B cell (primary cell): ENCODE measurements at regions not wholly inside any gene's neighbourhood (a gene's known extent, or its start where the extent isn't known, plus 50 kb on each side); places are given as distances from the start of the nearest gene placed in this dataset.

Source experiments
- ATAC-seq: fragments of 200-7000 bp; cut with Tn5 transposase; one replicate; pipeline ENCODE4 v1.10.0; 2021; ENCODE audit warnings: low read depth, mild to moderate bottlenecking, moderate number of reproducible peaks, moderate library complexity
- CTCF ChIA-PET: fragments of 350-600 bp; sonication (Branson Sonifier 250); formaldehyde crosslinking; loops from one replicate; lab custom pipeline; 2021; ENCODE audit warnings: antibody characterized with exemption, inconsistent platforms; lab: Charles Lee
- POLR2A ChIA-PET: fragments of 350-600 bp; sonication (Branson Sonifier 250); formaldehyde crosslinking; loops from one replicate; lab custom pipeline; 2021; ENCODE audit warnings: antibody characterized with exemption; lab: Charles Lee
- DNase-seq: peaks from one replicate; pipeline ENCODE4 v3.0.0; 2013
- H2AFZ ChIP-seq: 2 replicates; pipeline ENCODE4 v1.6.1; 2012; ENCODE audit warnings: mild to moderate bottlenecking, low read depth, low read length; ENCODE audit not compliant: insufficient read depth, poor library complexity, severe bottlenecking
- H3K27ac ChIP-seq, 2 donors: 1 replicate in 1 of 2; 2 replicates in 1 of 2; pipeline ENCODE4 v1.5.1; 2012 to 2013; ENCODE audit warnings: low read length in 2 of 2, mild to moderate bottlenecking in 2 of 2, moderate library complexity in 1 of 2
- H3K27me3 ChIP-seq, 4 experiments: fragments of 200-600 bp in 1 of 4; sonication (generic) in 1 of 4; replicated peaks in 1 of 4; 1 replicate in 2 of 4; 2 replicates in 2 of 4; pipeline versions ENCODE4 v1.6.1 to v1.7.0; 2013 to 2016; ENCODE audit warnings: low read length in 3 of 4, mild to moderate bottlenecking in 2 of 4, mixed read lengths in 1 of 4, moderate library complexity in 1 of 4; ENCODE audit not compliant: insufficient read depth in 4 of 4, control insufficient read depth in 3 of 4; ENCODE audit errors: control extremely low read depth in 1 of 4
- H3K36me3 ChIP-seq, 2 experiments: replicated peaks in 1 of 2; 1 replicate in 1 of 2; 2 replicates in 1 of 2; pipeline versions ENCODE4 v1.6.1 to v1.7.1; 2013; ENCODE audit warnings: low read length in 1 of 2; ENCODE audit not compliant: insufficient read depth in 2 of 2, control insufficient read depth in 1 of 2; ENCODE audit errors: control extremely low read depth in 1 of 2, extremely low read depth in 1 of 2
- H3K4me1 ChIP-seq, 2 donors: fragments of 200-600 bp in 1 of 2; sonication (generic) in 1 of 2; 1 replicate in 1 of 2; 2 replicates in 1 of 2; pipeline versions ENCODE4 v1.5.1 to v1.6.1; 2013 to 2017; ENCODE audit warnings: low read length in 2 of 2; ENCODE audit not compliant: control insufficient read depth in 2 of 2, insufficient read depth in 2 of 2
- H3K4me2 ChIP-seq: replicated peaks from 2 replicates; pipeline ENCODE3; 2012; ENCODE audit warnings: mild to moderate bottlenecking, low read depth, low read length; ENCODE audit not compliant: poor library complexity, severe bottlenecking
- H3K4me3 ChIP-seq, 5 experiments: fragments of 200-600 bp in 1 of 5; sonication (generic) in 1 of 5; 1 replicate in 3 of 5; 2 replicates in 2 of 5; pipeline versions ENCODE4 v1.5.1 to v1.7.0; 2011 to 2016; ENCODE audit warnings: low read length in 4 of 5, mild to moderate bottlenecking in 4 of 5, low read depth in 2 of 5, control low read depth in 1 of 5, moderate library complexity in 1 of 5; ENCODE audit not compliant: insufficient read depth in 1 of 5; ENCODE audit errors: control extremely low read depth in 1 of 5, extremely low read depth in 1 of 5
- H3K79me2 ChIP-seq: fragments of 200-600 bp; sonication (generic); one replicate; pipeline ENCODE4 v1.6.0; 2016; ENCODE audit warnings: low read length; ENCODE audit not compliant: control insufficient read depth, insufficient read depth
- H3K9ac ChIP-seq: fragments of 200-600 bp; sonication (generic); 2 replicates; pipeline ENCODE4 v1.6.1; 2017; ENCODE audit warnings: mild to moderate bottlenecking, low read length, moderate library complexity
- H3K9me3 ChIP-seq, 3 donors: one replicate each; pipeline versions ENCODE4 v1.6.1 to v1.7.1; 2013; ENCODE audit warnings: low read length in 2 of 3; ENCODE audit not compliant: control insufficient read depth in 2 of 3, insufficient read depth in 1 of 3; ENCODE audit errors: control extremely low read depth in 1 of 3
- H4K20me1 ChIP-seq: 2 replicates; pipeline ENCODE4 v1.6.0; 2012; ENCODE audit warnings: mild to moderate bottlenecking, low read length; ENCODE audit not compliant: insufficient read depth, control insufficient read depth, poor library complexity, severe bottlenecking
- H3K27ac Mint-ChIP-seq: one replicate; pipeline ENCODE4 v1.8.0; 2021; ENCODE audit warnings: mixed read lengths
- H3K27me3 Mint-ChIP-seq: one replicate; pipeline ENCODE4 v1.8.0; 2021; ENCODE audit warnings: mixed read lengths
- H3K4me1 Mint-ChIP-seq: one replicate; pipeline ENCODE4 v1.8.0; 2021; ENCODE audit warnings: mixed read lengths
- H3K4me3 Mint-ChIP-seq: one replicate; pipeline ENCODE4 v1.8.0; 2021; ENCODE audit warnings: mixed read lengths
- H3K9me3 Mint-ChIP-seq: one replicate; pipeline ENCODE4 v1.8.0; 2022; ENCODE audit warnings: mixed read lengths; ENCODE audit not compliant: insufficient read depth
- CTCF ChIP-seq: fragments of 200-600 bp; IDR thresholded peaks from one replicate; pipeline ENCODE4 v1.8.0; 2022; ENCODE audit warnings: antibody characterized with exemption, mild to moderate bottlenecking
- EZH2 ChIP-seq: IDR thresholded peaks from 2 replicates; pipeline ENCODE4 v1.6.1; 2012; ENCODE audit warnings: borderline replicate concordance, low read depth, mild to moderate bottlenecking, moderate library complexity, low read length; ENCODE audit not compliant: insufficient read depth, poor library complexity, severe bottlenecking
- WGBS: methylation state at CpG from one replicate; pipeline ENCODE4 v1.1.5; 2013; ENCODE audit warnings: missing lambda C conversion rate; ENCODE audit not compliant: insufficient coverage; 5-methylcytosine and 5-hydroxymethylcytosine counted together
- intact Hi-C: fragments of 100-400 bp; cut with micrococcal nuclease; formaldehyde crosslinking; loops from one replicate; pipeline ENCODE4 v1.10.0; 2022

DNA sequence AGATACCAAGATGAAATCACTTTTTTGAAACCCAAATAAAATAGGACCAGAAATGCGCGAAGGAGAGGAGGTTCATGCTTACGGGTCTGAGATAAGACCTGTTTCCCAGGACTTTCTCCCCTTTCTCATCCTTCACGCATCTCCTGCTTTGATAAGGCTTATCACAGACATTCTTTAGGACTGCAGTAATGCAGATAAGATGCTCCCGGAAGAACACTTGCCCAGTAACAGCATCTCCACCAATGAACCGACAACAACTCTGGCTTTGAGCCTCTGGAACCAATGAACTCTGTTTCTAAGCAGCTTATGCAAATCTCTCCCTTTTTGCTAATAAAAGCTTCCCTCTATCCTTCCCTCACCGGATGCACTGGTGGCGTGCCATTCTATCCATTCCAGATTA lies 783.4 kb upstream of the ARGLU1 start:
- Mint-ChIP-seq H3K4me3 (no peak overlapping the region), H3K27me3 (no peaks in the 10 kb centered on the region), H3K9me3 (peaks cover 5% of the 10 kb centered on the region), H3K4me1 (no peaks in the 10 kb centered on the region), H3K27ac (no peak overlapping the region)
- no peaks in the 10 kb centered on the region for H4K20me1 ChIP-seq
- no peak overlapping the region for H3K27ac ChIP-seq
- no peak overlapping the region for H3K9ac ChIP-seq
- no peak overlapping the region for H3K4me3 ChIP-seq
- no peaks in the 10 kb centered on the region for H3K4me1 ChIP-seq
- intact Hi-C loops: no loop called here
- no peak for DNase-seq
- ChIA-PET CTCF (no interaction called here), POLR2A (no interaction called here)
- H3K4me2 ChIP-seq: no peak overlapping the region
- no peaks in the 10 kb centered on the region for H3K27me3 ChIP-seq
- ATAC-seq: no peak
- no peaks in the 10 kb centered on the region for H3K79me2 ChIP-seq
- TF ChIP-seq EZH2 (no peak), CTCF (no peak)
- peaks cover 0 to 3% (median 0%) of the 10 kb centered on the region in 3 donors for H3K9me3 ChIP-seq
- no peak overlapping the region for H2AFZ ChIP-seq
- WGBS: 89% methylated on average over 8 of the region's 8 CpGs
- H3K36me3 ChIP-seq: no peaks in the 10 kb centered on the region

DNA sequence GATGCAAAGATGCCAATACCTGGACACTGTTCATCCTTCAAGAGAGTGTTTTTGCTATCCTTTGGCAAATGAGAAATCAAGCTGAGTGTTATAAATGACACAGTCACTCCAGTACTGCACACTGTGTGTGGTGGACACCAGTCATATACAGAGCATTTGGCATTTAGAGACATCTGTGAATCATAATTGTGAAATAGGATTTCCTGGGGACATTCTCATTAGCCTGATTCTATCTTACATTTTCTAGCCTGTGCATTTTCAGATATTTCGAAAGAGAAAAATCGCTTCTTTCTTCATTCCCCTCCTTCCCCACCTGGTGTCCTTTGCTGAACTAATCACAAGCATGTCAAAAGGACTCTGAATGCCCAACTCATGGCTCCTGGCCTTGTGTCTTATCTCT lies 781.0 kb upstream of the ARGLU1 start:
- H3K4me1 Mint-ChIP-seq: no peaks in the 10 kb centered on the region
- H3K9me3 Mint-ChIP-seq: peaks cover 5% of the 10 kb centered on the region
- Histone ChIP-seq H3K9me3 (no peaks in the 10 kb centered on the region), H3K4me1 (no peaks in the 10 kb centered on the region), H3K27me3 (no peaks in the 10 kb centered on the region), H2AFZ (no peak overlapping the region), H3K36me3 (no peaks in the 10 kb centered on the region), H3K4me2 (no peak overlapping the region), H3K9ac (no peak overlapping the region), H4K20me1 (no peaks in the 10 kb centered on the region), H3K79me2 (no peaks in the 10 kb centered on the region), H3K27ac (no peak overlapping the region), H3K4me3 (no peak overlapping the region)
- H3K4me3 Mint-ChIP-seq: no peak overlapping the region
- 93% methylated on average over 2 of the region's 2 CpGs for WGBS
- POLR2A ChIA-PET: no interaction called here
- DNase-seq (no peak), ATAC-seq (no peak)
- H3K27ac Mint-ChIP-seq: no peak overlapping the region
- TF ChIP-seq EZH2: no peak
- no peak for TF ChIP-seq CTCF
- intact Hi-C loops: no loop called here
- CTCF ChIA-PET: no interaction called here
- H3K27me3 Mint-ChIP-seq: no peaks in the 10 kb centered on the region
